GM12878 (cell line): ENCODE measurements at regions not wholly inside any gene's neighbourhood (a gene's known extent, or its start where the extent isn't known, plus 50 kb on each side); places are given as distances from the start of the nearest gene placed in this dataset.

Experiments used
- BHLHE40 ChIP-seq, 2 experiments: fragments of 450-650 bp in 1 of 2; IDR thresholded peaks; 2 replicates each; pipeline ENCODE4 v1.6.1; 2011 to 2017; ENCODE audit warnings: low read depth in 2 of 2, borderline replicate concordance in 1 of 2, improper control_type of control experiment in 1 of 2, low read length in 1 of 2, mild to moderate bottlenecking in 1 of 2
- CEBPB ChIP-seq, 2 experiments: fragments of 150-350 bp in 1 of 2; IDR thresholded peaks; 2 replicates each; pipeline ENCODE4 v1.6.1; 2012 to 2014; ENCODE audit warnings: low read depth in 2 of 2, low read length in 2 of 2, borderline replicate concordance in 1 of 2, inconsistent platforms in 1 of 2
- CREM ChIP-seq: IDR thresholded peaks from 2 replicates; pipeline ENCODE4 v1.6.1; 2014; ENCODE audit warnings: antibody characterized with exemption, low read depth
- HDAC2 ChIP-seq: fragments of 200-600 bp; sonication (generic); IDR thresholded peaks from 2 replicates; pipeline ENCODE4 v1.6.1; 2017
- SIN3A ChIP-seq: IDR thresholded peaks from 2 replicates; pipeline ENCODE4 v1.6.1; 2012; ENCODE audit warnings: low read depth, low read length, improper control_type of control experiment
- TCF3 ChIP-seq: IDR thresholded peaks from 2 replicates; pipeline ENCODE4 v1.6.1; 2012; ENCODE audit warnings: low read depth, mild to moderate bottlenecking, low read length, borderline replicate concordance; ENCODE audit not compliant: insufficient read depth
- ZNF24 ChIP-seq: fragments of 450-650 bp; IDR thresholded peaks from 2 replicates; pipeline ENCODE4 v1.6.1; 2017; ENCODE audit warnings: antibody characterized with exemption, mild to moderate bottlenecking
- TF ChIP-seq, protein P1 (sequence below): fragments of 450-650 bp; IDR thresholded peaks from 2 replicates; pipeline ENCODE4 v1.6.1; 2016; ENCODE audit warnings: mild to moderate bottlenecking, moderate library complexity, borderline replicate concordance
- TF ChIP-seq, protein P2 (sequence below), 3 experiments: IDR thresholded peaks in 2 of 3; conservative IDR thresholded peaks in 1 of 3; 2 replicates each; pipeline ENCODE4 v1.5.1; 2011; ENCODE audit warnings: low read depth in 3 of 3, low read length in 3 of 3, mild to moderate bottlenecking in 3 of 3, control low read depth in 2 of 3, moderate library complexity in 2 of 3, inconsistent platforms in 1 of 3, mixed read lengths in 1 of 3; ENCODE audit not compliant: control insufficient read depth in 2 of 3, insufficient read depth in 1 of 3; ENCODE audit errors: extremely low read depth in 1 of 3

DNA sequence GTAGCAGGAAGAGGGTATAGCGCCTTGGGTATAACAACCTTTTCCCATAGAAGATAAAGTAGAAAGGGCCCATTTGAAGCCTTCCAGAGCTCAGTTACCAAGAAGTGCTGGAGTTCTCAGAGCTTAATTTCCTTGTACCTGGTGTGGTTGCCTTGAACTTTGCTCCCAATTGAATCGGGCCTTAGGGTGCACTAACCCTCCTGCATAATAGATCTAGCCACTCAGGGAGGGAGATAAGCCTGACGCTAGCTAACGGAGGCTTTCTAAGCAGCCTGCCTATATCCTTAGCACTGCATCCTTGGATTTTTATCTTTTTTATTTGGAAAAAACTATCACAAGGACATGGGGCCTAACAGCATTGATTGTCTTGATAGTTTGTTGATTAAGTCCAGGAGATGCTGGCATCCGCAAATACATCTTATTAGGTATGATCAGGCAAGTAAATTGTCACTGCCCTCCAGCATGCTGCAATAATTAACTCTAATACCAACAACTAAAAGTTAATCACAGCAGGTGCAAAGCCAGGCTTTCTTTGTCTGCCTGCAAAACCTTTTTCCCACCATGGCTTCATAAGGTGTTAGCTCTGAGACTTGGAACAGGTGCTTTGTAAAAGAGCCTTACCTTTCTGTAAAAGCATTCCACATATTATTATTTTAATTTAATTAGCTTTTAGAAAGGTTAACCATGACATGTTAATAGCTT, 199.4 kb downstream of the SREK1 start:
- TF ChIP-seq, protein P1, sequence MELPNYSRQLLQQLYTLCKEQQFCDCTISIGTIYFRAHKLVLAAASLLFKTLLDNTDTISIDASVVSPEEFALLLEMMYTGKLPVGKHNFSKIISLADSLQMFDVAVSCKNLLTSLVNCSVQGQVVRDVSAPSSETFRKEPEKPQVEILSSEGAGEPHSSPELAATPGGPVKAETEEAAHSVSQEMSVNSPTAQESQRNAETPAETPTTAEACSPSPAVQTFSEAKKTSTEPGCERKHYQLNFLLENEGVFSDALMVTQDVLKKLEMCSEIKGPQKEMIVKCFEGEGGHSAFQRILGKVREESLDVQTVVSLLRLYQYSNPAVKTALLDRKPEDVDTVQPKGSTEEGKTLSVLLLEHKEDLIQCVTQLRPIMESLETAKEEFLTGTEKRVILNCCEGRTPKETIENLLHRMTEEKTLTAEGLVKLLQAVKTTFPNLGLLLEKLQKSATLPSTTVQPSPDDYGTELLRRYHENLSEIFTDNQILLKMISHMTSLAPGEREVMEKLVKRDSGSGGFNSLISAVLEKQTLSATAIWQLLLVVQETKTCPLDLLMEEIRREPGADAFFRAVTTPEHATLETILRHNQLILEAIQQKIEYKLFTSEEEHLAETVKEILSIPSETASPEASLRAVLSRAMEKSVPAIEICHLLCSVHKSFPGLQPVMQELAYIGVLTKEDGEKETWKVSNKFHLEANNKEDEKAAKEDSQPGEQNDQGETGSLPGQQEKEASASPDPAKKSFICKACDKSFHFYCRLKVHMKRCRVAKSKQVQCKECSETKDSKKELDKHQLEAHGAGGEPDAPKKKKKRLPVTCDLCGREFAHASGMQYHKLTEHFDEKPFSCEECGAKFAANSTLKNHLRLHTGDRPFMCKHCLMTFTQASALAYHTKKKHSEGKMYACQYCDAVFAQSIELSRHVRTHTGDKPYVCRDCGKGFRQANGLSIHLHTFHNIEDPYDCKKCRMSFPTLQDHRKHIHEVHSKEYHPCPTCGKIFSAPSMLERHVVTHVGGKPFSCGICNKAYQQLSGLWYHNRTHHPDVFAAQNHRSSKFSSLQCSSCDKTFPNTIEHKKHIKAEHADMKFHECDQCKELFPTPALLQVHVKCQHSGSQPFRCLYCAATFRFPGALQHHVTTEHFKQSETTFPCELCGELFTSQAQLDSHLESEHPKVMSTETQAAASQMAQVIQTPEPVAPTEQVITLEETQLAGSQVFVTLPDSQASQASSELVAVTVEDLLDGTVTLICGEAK = no peak
- TF ChIP-seq CEBPB (IDR thresholded peaks at IDR 0.05; ENCODE audit: borderline replicate concordance in 1 of 2, low read depth in 2 of 2, low read length in 2 of 2) (no peak), BHLHE40 (IDR thresholded peaks at IDR 0.05; ENCODE audit: borderline replicate concordance in 1 of 2, low read depth in 2 of 2, low read length in 1 of 2) (no peak), TCF3 (no peak), HDAC2 (no peak), CREM (no peak), SIN3A (no peak), ZNF24 (no peak)
- TF ChIP-seq, protein P2, sequence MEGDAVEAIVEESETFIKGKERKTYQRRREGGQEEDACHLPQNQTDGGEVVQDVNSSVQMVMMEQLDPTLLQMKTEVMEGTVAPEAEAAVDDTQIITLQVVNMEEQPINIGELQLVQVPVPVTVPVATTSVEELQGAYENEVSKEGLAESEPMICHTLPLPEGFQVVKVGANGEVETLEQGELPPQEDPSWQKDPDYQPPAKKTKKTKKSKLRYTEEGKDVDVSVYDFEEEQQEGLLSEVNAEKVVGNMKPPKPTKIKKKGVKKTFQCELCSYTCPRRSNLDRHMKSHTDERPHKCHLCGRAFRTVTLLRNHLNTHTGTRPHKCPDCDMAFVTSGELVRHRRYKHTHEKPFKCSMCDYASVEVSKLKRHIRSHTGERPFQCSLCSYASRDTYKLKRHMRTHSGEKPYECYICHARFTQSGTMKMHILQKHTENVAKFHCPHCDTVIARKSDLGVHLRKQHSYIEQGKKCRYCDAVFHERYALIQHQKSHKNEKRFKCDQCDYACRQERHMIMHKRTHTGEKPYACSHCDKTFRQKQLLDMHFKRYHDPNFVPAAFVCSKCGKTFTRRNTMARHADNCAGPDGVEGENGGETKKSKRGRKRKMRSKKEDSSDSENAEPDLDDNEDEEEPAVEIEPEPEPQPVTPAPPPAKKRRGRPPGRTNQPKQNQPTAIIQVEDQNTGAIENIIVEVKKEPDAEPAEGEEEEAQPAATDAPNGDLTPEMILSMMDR (IDR thresholded peaks at IDR 0.05 in 2 of 3, conservative IDR thresholded peaks at IDR 0.05 in 1 of 3; ENCODE audit: control insufficient read depth in 2 of 3, extremely low read depth in 1 of 3, insufficient read depth in 1 of 3, low read depth in 3 of 3, low read length in 3 of 3) = no peak
